ENCODE measurements at regions not wholly inside any gene's neighbourhood (a gene's known extent, or its start where the extent isn't known, plus 50 kb on each side); places are given as distances from the start of the nearest gene placed in this dataset.

- TF ChIP-seq REST (IDR thresholded peaks at IDR 0.05; ENCODE audit: unreplicated experiment) (no peak), CREB1 (CRISPR knock-in tag; IDR thresholded peaks at IDR 0.05; ENCODE audit: low read depth) (no peak)
Measured at GRCh38 chr9:83154821-83155220, 91.9 kb upstream of the RASEF start.
